Inflammatory macrophage (primary cell): ENCODE measurements at regions not wholly inside any gene's neighbourhood (a gene's known extent, or its start where the extent isn't known, plus 50 kb on each side); places are given as distances from the start of the nearest gene placed in this dataset.
A peak's percentile ranks its signal among the peaks of the same experiment; 100 is the strongest.
"Not testable (repeated sequence)": the region's sequence is repeated elsewhere in the genome, so short reads cannot be mapped to it uniquely, and the experiment has no call there.

Source experiments
- DNase-seq, 2 donors: peaks; one replicate each; pipeline ENCODE4 v3.0.0-alpha.2; 2020 to 2022

DNA sequence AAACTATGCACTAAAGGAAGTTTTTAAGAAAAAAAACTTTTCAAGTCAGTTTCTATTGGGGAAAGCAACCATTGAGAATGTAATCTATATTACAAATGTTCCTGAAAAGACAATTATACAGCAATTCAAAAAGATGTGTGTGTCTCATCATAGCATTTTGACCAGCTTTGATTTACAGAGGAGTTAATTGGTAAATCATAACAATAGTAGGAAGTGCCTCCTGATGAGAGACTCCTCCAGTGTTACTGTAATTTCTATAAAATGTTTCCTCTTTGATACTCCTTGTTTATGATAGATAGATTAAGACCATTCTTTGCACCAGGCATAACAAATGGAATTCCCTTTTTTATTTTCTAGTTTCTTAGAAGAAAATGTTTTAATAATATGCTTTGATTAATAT, 249.9 kb downstream of the CALCRL start:
- no peak for DNase-seq

DNA sequence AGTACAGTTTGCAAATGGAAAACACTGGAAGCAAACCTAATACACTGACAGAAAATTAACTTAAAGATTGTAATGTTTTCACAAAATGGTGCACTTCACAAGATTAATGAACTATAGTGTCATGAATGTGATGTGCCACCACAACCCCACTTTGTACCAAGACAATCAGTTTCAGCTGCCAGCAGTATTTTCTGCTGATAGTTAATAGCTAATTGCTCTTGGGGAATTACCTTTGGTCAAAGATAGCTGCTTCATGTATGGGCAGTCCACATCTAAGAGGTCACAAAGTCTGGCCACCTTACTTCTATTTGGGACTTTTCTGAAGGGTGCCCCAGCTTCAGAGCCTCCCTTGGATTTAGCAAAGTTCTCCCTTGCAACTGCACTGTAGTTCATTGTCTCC, 254.0 kb downstream of the CALCRL start:
- DNase-seq, result no peak

DNA sequence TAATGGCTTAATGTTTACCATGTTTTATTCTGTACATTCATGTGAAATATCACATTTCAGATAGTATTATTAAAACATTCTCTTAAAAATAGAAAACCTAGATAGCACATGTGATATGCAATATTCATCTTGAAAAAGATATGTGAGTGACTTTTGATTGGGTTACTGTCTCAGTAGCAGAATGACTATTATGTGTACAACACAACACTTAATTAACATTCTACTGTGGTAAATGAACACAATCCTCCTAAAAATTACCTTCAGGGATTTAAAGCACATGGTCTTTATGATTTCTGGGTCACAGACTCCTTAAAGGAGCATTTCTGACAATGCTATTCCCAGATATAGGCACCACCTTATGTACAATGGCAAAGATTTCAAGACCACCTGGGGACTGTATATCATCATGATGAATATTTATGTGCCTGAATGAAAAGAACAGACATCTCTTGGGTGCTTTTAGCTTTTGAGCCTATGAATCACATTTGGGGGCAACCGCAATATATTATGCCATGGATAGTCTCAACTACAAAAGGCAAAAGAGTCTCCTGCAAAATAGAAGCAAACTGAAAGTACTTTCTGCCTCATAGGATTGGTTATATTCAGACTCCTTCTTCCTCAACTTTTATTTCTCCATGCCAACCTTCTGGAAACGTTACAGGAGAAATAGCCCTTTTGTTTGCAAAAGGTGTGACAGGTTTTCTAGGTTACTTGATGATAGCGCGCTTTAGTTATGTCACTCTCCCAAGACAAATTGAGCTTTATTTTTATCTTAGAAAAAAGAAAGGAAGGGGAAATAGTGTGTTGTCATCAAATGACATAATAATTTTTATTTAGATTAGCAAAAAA, 259.0 kb downstream of the CALCRL start:
- DNase-seq, result no peak

DNA sequence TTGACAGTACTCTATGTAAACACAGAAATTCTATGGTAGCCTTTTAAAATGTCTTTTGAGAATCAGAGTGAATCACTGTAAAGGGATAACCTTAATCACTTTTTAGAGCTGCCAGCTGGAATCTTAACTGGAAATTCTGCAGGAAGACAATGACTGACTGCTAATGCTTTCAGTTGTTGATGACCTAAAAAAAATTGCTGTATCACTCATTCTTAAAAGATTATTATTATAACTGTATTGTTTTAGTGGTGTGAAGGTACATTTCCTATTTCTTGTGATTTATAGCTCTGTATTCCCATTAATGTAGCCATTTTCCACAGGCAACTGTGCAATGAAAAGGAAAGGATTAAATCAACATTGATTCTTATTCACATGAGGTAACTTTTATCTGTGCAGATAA, 260.5 kb downstream of the CALCRL start:
- DNase-seq, result no peak

DNA sequence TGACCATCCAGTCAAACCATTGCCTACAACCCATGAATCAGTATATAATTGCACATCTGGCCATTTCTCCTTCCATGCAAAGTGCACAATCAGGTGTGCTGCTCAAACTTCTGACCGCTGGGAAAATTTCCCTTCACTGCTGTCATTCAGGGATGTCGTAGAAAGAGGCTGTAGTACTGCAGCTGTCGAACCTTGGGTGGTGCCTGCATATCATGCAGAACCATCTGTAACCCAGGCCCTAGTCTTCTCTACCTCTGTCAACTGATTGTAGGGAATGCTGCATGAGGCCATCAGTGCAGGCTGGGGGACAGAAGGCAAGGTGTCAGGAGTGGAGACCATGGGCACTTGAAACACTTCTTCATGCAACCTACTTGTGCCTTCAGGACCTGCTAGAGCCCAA, 267.5 kb downstream of the CALCRL start:
- no peak for DNase-seq

DNA sequence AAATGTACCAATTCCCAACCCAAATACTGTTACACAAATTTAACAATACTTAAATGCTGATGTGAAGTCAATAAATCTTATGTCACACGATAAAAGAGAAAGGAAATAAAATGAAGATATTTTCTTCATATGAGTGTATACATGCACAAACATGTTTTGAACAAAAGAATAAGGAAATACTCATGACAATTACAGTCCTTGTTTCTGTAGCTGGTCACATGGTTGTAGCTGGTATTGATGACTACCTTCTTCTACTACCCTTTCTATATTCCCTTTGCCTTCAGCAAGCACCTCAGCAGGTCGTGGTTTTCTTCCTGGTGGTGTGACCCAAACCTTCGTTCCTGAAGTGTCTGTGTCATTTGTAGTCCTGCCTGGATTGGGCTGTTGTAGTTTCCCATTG, 269.2 kb downstream of the CALCRL start:
- DNase-seq, result not testable (repeated sequence)

DNA sequence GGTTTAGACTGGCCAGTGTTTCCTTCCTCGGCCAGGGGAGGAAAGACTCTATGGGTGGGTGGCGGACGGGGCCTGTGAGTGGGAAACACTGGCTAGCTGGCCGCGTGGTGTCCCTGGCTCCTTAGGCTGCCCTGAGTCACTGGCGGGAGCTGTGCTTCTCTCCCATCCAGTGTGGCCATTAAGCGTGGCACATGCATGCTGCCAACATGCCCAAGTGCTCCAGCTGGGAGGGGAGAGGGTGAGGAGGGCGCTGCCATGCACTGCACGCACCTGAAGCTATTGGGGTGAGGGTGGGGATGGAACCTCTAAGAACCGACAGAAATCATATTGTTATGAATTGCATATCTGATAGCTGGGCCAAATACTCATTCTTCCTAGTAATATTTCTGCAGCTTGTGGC, 270.8 kb downstream of the CALCRL start:
- DNase-seq, result no peak

DNA sequence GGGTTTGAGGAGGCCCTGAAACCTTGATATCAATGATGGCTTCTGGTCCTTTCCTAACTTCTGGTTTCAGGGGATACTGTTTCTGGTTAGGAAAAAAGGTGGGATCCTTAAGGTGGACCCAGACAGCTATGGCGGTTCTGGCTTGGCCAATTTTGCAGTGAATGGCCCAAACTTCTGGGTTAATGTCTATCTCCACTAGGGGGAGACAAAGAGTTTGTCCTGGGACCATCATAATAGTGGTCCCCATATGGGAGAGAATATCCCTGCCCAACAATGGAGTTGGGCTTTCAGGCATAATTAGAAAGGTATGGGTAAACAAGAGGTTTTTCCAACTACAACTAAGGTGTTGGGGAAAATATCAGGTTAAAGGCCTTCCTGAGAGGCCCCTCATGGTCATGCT, 273.5 kb downstream of the CALCRL start:
- no peak for DNase-seq

DNA sequence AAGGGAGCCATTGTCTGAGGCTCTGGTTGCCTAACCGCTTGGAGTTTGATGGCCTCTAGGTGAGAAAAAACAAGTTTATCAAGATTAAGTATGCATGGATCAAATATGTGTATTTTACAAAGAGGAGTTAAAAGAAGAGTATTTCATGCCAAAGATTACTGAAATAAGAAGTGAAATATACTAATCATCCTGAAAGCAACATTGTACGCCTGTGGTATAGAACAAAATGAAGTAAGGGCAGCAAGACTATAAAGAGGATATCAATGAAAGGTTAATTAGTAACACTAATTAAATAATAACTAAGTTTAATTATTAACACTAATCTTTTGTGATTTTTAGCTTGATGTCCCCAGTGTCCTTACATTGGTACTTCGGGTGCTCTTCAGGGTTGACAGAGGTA, 276.7 kb downstream of the CALCRL start:
- DNase-seq, result no peak

DNA sequence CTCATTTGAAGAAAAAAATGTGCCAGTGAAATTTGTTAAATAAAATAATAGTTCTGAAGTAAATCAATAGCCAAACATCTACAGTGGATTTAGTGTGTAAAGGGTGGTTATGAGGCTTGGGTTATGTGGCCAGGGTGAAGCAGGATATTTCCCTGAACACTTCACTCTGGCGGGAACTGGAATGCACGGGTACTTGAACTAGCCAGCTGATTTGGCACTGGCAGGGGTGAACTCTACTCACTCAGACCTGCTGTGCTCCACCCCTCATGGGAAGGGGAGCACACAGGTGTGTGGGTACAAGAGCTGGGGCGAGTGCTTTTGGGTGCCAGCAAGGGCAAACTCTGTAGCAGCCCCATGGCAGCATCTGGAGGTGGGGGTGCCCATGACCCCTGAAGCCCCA, 278.2 kb downstream of the CALCRL start:
- no peak for DNase-seq

DNA sequence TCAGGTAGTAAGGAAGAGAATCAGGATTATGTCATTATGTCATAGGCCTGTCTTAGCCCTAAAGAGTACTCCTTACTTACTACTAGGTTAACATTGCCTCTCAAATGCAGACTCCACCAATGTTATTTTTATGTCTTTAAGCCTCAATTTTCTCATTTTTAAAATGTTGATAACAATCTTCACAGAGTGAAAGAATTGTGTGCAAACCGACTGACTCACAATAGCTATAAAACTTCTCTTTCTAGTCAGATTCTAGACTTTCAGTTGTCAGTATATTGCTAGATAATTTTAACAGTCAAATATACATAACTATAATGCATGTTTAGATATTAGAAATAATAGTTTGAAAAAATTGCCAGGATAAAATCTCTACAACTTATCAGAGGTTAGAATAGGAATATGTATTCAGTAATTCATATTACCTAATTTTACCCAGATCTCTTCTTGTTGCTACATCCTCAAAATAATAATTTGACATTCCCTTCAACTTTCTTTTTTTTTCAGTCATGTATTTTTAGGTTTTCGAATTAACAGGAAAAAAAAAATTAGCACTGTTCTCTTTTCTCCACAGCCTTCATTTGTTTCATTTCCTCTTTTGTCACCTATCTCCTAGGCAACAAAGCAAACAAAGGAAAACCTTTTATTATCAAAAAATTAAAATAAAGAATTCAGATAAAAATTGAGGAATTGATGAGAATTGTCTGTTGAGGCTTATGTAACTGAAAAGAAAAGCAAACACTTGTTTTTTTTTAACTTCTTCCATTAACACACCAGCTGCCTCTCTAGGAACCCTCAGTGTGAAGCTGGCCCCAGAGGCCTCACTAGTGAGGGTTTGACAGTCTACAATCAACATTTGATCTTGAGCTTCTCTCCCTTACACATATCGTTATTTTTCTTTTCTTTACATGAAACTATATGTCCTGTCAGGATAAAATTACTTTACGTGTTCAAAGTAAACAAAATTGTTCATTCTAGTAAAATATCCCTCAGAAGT, 279.0 kb downstream of the CALCRL start:
- DNase-seq, result peak; percentile 32 to 92

DNA sequence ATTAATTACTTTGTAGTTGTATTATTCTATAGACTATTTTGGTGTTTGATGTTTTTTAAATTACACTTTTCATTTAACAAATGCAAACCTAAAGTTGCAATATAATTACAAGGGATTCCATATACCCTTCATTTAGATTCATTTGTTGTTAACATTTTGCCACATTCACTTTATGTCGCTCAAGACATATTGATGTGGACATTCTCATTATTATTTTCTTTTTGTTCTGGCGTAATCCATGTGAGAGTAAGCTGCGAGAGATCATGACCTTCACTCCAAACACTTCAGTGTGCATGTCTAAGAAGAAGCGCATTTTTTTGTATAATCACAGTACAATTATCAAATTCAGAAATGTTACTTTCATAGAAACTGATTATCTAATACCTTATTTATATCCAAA, 280.6 kb downstream of the CALCRL start:
- DNase-seq, result no peak

DNA sequence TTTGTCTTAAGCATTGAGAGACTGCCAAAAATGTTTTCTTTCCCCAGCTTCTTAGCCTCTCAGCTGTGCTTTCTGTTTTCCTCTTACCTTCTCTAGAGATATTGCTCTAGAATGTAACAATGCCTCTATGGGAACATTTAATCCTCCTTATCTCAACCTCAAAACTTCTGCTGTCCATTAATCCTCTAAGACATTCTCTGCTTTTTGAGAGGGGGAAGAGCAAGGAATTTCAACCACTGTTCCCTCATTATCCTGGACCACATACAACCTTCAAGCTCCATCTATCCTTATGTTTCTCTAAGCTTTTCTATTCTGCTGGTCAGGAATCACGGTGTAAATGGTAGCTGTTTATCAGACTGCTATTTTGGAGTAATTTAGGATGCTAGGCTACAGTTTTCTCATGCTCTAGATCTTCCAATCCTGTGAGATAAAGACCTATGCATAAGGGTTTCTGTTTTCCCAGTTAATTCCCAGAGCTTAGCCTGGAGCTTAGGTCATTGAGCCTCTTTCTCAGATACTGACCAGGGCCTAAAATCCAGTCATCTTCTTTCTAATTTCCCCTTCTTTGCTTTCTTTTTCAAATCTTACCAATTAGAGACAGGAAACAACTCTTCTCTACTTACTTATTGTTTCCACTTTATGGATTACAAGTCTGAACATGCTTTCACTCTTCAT, 282.0 kb downstream of the CALCRL start:
- no peak for DNase-seq

DNA sequence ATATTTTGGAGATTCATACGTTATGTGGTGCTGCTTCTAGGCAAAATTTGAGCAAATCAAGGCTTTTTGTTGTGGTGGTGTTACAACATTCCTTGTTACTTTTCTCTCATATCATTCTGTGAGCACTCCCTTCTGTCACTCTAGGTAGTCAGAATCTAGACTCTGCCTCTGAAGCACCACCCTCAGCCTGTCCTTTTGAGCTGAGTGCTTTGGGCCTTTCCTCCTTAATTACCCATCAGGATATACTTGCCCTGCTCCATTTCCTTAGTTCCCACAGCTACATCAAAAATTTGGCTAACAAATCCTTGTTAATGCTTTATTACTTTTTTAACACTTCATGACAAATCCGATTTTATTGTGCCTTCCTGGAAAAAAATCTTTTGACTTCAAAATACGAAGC, 289.6 kb downstream of the CALCRL start:
- no peak for DNase-seq

DNA sequence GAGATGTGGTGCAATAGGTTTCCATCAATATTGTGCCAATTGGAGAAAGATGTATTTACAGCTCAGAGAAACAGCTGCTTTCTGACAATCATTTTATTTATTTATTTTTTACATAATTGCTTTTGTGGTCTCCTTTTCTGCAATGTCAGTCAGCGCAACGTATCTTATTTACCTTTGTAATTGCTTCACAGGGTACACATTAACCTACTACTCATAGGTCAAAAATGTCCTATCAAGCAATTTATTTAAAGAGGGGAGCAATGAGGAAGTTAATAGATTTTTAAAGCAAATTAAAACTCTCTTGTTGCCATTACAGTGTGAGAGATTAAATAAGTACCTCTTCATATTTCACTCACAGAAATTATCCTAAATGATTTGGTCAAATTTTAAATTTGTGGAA, 291.0 kb downstream of the CALCRL start:
- DNase-seq, result no peak

DNA sequence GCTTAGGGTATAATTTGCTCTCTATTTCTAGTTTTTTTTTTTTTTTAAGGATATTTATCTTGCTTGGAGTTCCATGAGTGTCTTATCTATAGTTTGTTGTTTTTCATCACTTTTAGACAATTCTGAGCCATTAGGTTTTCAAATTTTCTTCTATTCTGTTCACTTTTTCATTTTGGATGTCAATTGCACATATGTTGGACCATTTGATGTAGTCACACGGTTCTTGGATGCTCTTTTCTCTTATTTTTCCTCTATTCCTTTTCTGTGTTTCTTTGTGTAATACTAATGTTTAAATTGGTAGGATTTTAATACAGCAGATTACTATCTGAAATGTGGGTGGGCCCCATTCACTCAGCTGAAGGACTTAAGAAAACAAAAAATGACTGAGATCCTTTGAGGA, 292.6 kb downstream of the CALCRL start:
- DNase-seq, result no peak

DNA sequence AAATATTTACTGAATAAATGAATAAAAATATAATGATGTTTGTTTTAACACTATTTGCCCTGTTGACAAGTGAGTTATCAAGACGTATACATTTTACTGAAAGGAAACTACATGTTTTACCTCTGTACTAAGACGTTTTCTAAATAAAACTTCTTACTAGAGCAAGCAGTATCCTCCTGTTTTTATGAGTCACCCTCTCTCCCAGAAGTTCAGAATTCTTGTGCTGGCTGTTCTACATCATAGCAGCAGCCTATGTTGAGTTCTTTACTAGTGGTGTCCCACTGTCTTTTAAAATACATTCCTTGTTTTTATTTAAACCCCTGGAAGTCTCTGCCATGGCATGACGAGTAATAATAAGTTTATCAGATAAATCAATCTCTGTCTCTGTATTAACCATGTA, 297.4 kb downstream of the CALCRL start:
- no peak for DNase-seq

DNA sequence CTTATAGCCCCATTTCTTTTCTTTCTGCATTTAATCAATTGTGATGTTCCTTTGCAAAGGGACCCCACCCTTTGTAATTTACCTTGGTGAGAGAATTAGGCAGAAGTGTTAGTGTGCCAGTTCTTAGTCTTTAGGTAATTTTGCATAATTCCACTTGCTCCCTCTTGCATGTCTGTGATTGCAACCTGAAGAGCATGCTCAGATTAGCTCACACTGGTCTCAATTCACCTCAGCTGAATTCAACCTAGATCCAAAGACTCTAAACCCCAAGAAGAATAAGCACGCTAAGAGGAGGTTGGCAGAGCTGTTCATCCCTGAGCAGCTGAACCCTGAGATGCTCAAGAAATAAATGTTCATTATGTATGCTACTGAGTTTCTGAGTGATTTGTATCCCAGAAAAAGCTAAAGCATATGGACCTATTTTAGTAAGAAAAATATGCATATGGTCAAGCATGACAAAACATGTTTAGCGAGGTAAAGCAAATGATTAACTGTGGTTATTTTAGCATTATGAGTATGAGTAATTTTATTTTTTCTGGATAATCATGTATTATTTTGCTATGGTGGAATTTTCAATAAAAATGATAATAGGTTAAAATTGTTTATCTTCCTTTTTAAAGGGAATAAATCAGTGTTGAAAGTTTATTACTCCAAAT, 299.2 kb upstream of the ZSWIM2 start:
- DNase-seq, result no peak

DNA sequence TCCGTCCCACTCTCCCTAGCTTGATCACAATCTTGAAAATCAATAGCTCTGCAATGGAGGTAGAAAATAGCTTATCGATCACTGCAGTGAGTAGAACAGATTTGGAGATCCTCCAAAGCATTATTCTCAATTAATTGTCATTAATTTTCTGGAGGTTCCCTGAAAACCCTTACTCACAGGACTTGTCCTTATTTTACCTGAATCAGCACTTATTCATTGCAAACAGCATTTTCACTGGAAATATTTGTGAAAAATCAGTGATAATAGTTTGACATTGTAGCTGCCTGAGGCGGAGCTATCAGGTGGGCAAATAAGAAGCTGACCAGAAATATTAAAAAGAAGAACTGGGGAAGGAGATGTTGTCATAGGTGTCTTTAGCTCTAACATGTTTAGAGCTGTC, 294.6 kb upstream of the ZSWIM2 start:
- no peak for DNase-seq

DNA sequence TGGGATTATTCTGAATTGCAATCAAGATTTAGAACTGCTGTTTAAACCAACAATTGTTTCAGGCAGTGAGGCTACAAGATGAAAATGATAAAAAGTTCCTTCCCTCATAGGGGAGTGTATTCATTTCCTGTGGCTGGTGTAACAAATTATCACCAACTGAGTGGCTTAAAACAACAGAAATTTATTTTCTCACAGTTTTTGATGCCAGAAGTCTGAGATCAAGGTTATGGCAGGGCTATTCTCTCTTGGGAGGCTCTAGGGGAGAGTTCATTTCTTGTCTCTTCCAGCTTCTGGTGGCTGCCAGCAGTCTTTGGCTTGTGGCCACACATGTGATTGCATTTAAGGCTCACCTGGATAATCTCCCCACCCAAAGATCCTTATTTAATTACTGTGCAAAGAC, 290.5 kb upstream of the ZSWIM2 start:
- DNase-seq, result no peak

DNA sequence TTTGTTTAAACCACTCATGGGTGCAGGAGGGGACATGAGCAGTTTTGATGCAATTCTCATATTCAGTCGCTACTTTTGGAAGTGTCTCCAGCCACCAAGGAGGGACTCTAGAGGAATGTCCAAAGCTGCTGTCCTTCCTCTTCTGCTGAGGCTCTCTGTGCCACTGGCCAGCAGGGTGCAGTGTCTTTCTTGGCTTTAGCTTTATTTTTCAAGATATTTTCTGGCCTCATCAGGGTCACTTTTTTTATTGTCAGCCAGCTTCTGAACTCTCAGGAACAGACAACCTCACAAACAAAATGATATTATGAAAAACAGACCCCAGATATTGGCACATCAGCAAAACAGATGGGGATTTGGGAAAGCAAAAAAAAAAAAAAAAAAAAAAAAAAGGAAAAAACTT, 289.3 kb upstream of the ZSWIM2 start:
- DNase-seq, result peak; percentile 44 to 60

DNA sequence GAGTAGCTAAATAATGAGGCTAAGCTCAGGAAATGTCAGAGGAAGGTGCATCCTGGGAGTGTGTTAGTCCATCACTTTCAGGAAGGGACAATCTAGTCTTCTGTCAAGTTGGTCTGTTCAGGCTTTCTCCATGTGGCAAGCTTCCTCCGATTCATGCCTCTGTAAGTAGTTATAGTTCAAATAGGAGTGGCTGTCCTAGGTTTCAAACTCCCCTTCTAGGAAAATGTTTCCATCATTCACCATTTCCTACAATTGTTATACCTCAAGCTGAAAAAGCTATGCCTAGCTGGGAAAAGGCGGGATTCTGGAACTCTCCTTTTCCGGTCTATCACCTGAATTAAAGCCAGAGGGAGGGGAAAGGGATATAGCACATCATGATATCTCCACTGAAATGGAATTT, 287.7 kb upstream of the ZSWIM2 start:
- no peak for DNase-seq

DNA sequence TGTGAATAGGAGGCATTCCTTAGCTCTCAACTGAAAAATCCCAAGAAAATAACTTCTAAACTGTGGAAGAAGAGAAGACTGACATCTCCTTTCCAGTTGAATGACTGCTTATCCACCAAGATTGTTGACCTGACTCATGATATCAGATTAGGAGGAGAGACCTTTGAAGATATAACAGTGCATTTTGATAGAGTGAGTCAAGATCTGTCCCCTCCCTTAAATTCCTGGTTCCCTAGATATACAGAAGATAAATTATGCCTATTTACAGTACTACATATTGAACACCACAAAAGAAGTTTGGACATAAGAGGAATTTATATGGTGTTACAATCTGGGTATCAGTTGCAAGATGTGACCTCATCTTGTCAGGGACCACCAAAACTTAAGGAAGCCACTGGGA, 285.3 kb upstream of the ZSWIM2 start:
- no peak for DNase-seq
